ENCODE measurements at regions not wholly inside any gene's neighbourhood (a gene's known extent, or its start where the extent isn't known, plus 50 kb on each side); places are given as distances from the start of the nearest gene placed in this dataset.

DNA sequence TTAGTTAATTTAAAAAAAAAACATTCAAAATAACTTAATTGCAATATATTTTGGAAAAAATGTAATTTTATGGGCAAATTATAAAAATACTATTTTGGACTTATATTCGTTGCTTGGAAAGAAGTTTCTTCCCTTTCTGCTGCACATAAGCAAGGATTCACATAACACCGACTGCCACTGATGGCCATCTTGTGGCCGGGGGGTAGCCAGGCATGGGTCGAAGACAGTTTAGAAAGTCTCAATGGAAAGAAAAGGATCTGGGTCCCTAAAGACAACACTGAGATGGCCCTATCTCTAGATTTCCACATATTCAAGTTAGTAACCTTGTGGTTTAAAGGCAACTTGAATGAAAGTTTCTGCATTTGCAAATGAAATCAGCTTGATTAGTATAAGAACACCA is 318.6 kb downstream of the AKAIN1 start:
- no peak for DNase-seq (ENCODE audit: low read depth in 6 of 9, low spot score in 9 of 9)
- H3K4me3 ChIP-seq (ENCODE audit: low read length in 2 of 2) = no peak overlapping the region
- H3K4me1 ChIP-seq (ENCODE audit: control insufficient read depth in 2 of 2, insufficient read depth in 2 of 2, low read length in 2 of 2) = no peaks in the 10 kb centered on the region
- no peaks in the 10 kb centered on the region for H3K9me3 ChIP-seq (ENCODE audit: control insufficient read depth in 2 of 2, insufficient read depth in 1 of 2, low read length in 1 of 2)
- no peak overlapping the region for H3K27ac ChIP-seq (ENCODE audit: low read depth in 1 of 2, low read length in 1 of 2)
- no peaks in the 10 kb centered on the region for H3K36me3 ChIP-seq (ENCODE audit: control insufficient read depth in 2 of 2, insufficient read depth in 2 of 2, low read length in 1 of 2)
- WGBS = 89% methylated on average over 4 of the region's 4 CpGs
- no peaks in the 10 kb centered on the region for H3K27me3 ChIP-seq (ENCODE audit: control insufficient read depth in 2 of 2, insufficient read depth in 1 of 2, low read length in 1 of 2)

DNA sequence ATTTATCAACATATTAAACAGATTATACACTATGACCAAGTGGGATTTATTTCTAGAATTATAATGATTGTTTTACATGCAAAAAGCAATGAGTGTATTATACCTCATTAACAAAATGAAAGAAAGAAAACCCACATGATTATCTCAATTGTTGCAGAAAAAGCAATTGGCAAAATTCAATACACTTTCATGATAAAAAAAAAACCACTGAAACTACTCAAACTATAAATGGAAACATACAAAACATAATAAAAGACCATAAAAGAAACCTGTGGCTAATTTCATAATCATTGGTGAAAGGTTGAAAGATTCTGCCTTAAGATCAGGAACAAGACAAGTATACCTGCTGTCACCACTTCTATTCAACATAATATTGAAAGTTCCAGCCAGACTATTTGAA is 325.9 kb downstream of the AKAIN1 start:
- H3K4me3 ChIP-seq (ENCODE audit: low read length in 2 of 2) = no peak overlapping the region
- H3K9me3 ChIP-seq (ENCODE audit: control insufficient read depth in 2 of 2, insufficient read depth in 1 of 2, low read length in 1 of 2) = peaks cover 0 to 3% of the 10 kb centered on the region in 2 donors

DNA sequence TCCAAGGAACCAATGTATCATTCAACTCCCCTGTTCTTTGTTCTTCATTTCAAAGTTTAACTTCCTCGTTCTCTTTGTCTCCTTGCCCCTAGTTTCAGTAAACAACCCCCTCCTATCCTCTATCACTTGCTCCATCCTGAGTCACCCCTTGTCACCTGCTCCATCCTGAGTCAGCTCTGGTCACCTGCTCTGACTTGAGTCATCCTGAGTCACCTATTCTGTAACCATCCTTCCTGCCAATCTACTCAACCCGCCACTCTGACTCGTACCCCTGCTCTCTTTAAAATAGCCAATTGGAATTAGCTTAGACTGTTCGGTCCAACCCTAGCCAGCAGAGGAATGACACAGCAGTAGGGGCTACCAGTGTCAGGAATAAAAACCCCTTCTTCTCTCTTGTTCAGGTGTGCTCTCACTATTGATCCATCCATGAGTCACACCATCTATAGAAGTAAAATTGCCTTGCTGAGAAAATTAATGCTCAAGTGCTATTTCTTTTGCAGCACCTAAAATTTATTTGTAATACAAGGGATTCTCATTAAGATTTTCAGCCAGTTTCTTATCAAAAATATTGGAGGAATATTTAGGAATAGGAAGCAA is 326.8 kb downstream of the AKAIN1 start:
- DNase-seq (ENCODE audit: low read depth in 6 of 9, low spot score in 9 of 9) = no peak
- H3K4me3 ChIP-seq (ENCODE audit: low read length in 2 of 2) = no peak overlapping the region
- 88% methylated on average over 4 of the region's 4 CpGs for WGBS
- H3K27me3 ChIP-seq (ENCODE audit: control insufficient read depth in 2 of 2, insufficient read depth in 1 of 2, low read length in 1 of 2) = no peaks in the 10 kb centered on the region
- no peaks in the 10 kb centered on the region for H3K4me1 ChIP-seq (ENCODE audit: control insufficient read depth in 2 of 2, insufficient read depth in 2 of 2, low read length in 2 of 2)
- H3K27ac ChIP-seq (ENCODE audit: low read depth in 1 of 2, low read length in 1 of 2) = no peak overlapping the region
- peaks cover 0 to 3% of the 10 kb centered on the region in 2 donors for H3K9me3 ChIP-seq (ENCODE audit: control insufficient read depth in 2 of 2, insufficient read depth in 1 of 2, low read length in 1 of 2)
- H3K36me3 ChIP-seq (ENCODE audit: control insufficient read depth in 2 of 2, insufficient read depth in 2 of 2, low read length in 1 of 2) = no peaks in the 10 kb centered on the region

More for the DNA sequence above, 325.9 kb downstream of the AKAIN1 start:
- Histone ChIP-seq H3K36me3 (ENCODE audit: control insufficient read depth in 2 of 2, insufficient read depth in 2 of 2, low read length in 1 of 2) (no peaks in the 10 kb centered on the region), H3K27ac (ENCODE audit: low read depth in 1 of 2, low read length in 1 of 2) (no peak overlapping the region), H3K4me1 (ENCODE audit: control insufficient read depth in 2 of 2, insufficient read depth in 2 of 2, low read length in 2 of 2) (no peaks in the 10 kb centered on the region), H3K27me3 (ENCODE audit: control insufficient read depth in 2 of 2, insufficient read depth in 1 of 2, low read length in 1 of 2) (no peaks in the 10 kb centered on the region)
- DNase-seq (ENCODE audit: low read depth in 6 of 9, low spot score in 9 of 9) = no peak

DNA sequence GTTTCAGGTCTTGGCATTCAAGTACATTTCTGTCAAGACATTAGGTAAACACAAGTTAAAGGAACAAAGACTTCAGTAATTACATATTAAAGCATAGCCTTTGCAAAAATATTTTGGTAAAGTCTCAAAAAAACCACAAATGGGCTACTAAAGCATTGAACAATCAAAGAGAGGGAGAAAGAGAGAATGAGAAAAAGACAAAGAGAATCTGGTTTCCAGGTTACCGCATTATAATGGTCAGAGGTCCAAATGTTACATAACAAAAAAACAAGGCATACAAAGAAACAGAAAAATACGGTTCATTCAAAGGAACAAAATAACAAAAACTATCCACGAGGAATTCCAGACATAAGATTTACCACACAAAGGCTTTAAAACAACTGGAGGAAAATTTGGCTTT is 327.9 kb downstream of the AKAIN1 start:
- no peak for DNase-seq (ENCODE audit: low read depth in 6 of 9, low spot score in 9 of 9)
- Histone ChIP-seq H3K27ac (ENCODE audit: low read depth in 1 of 2, low read length in 1 of 2) (no peak overlapping the region), H3K36me3 (ENCODE audit: control insufficient read depth in 2 of 2, insufficient read depth in 2 of 2, low read length in 1 of 2) (no peaks in the 10 kb centered on the region), H3K4me1 (ENCODE audit: control insufficient read depth in 2 of 2, insufficient read depth in 2 of 2, low read length in 2 of 2) (no peaks in the 10 kb centered on the region), H3K4me3 (ENCODE audit: low read length in 2 of 2) (no peak overlapping the region), H3K27me3 (ENCODE audit: control insufficient read depth in 2 of 2, insufficient read depth in 1 of 2, low read length in 1 of 2) (no peaks in the 10 kb centered on the region), H3K9me3 (ENCODE audit: control insufficient read depth in 2 of 2, insufficient read depth in 1 of 2, low read length in 1 of 2) (peaks cover 0 to 3% of the 10 kb centered on the region in 2 donors)
- WGBS = 89% methylated on average over 3 of the region's 3 CpGs

DNA sequence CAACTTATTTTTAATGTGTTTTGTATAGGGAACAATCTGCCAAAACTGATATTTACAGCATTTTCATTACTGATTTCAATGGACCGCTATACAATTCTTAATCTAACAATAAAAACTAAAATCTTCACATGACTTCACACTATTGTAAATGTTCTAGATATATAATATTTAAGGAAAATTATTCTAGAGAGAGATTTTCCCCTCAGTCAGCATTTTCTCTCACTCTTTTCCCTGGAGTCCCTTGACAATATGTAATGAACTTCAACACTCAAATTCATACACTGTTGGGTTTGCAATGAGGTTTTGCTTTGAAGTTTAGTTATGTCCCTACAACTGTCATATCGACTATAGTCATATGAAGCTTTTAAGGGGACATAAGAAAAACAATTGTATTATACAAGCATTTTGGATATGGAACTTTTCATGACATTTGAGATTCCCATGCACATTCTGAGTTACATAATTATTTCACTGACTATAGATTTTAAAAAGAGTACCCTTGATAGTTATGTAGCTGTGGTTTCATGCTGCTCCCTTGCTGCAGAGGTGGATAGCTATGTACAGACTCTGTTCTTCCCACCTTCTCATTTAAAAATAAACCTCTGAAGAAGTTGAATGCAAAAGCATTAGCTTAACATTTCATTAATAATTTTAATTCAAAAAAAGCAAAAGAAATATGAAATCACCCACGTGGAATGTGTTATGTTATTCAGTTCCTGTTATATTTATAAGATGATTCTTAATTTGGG is 338.5 kb downstream of the AKAIN1 start:
- Histone ChIP-seq H3K36me3 (ENCODE audit: control insufficient read depth in 2 of 2, insufficient read depth in 2 of 2, low read length in 1 of 2) (no peaks in the 10 kb centered on the region), H3K27me3 (ENCODE audit: control insufficient read depth in 2 of 2, insufficient read depth in 1 of 2, low read length in 1 of 2) (no peaks in the 10 kb centered on the region), H3K4me1 (ENCODE audit: control insufficient read depth in 2 of 2, insufficient read depth in 2 of 2, low read length in 2 of 2) (no peaks in the 10 kb centered on the region), H3K27ac (ENCODE audit: low read depth in 1 of 2, low read length in 1 of 2) (no peak overlapping the region), H3K4me3 (ENCODE audit: low read length in 2 of 2) (no peak overlapping the region), H3K9me3 (ENCODE audit: control insufficient read depth in 2 of 2, insufficient read depth in 1 of 2, low read length in 1 of 2) (no peaks in the 10 kb centered on the region)
- 85% methylated on average over 3 of the region's 3 CpGs for WGBS
- no peak for DNase-seq (ENCODE audit: low read depth in 6 of 9, low spot score in 9 of 9)

DNA sequence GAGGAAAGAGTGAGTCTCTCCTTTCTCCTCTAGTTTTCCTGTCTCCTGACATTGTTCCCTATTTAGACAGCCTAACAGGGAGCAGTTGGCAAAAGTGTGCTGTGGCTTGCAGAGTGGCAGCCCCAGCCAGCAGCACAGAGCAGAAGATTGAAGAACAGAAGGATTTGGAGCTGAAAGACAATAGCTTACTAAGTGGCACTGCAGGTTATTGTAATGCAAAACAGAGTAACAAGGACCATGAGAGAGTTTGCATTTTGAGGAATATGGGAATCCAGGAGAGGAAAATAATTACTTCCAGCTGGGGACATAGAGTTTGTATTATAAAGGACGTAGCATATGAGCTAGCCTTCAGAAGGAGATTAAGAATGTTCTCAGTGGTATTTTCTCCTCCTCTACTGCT is 342.4 kb downstream of the AKAIN1 start:
- 88% methylated on average over 1 of the region's 1 CpG for WGBS
- Histone ChIP-seq H3K27ac (ENCODE audit: low read depth in 1 of 2, low read length in 1 of 2) (no peak overlapping the region), H3K4me3 (ENCODE audit: low read length in 2 of 2) (no peak overlapping the region), H3K4me1 (ENCODE audit: control insufficient read depth in 2 of 2, insufficient read depth in 2 of 2, low read length in 2 of 2) (no peaks in the 10 kb centered on the region), H3K36me3 (ENCODE audit: control insufficient read depth in 2 of 2, insufficient read depth in 2 of 2, low read length in 1 of 2) (no peaks in the 10 kb centered on the region), H3K9me3 (ENCODE audit: control insufficient read depth in 2 of 2, insufficient read depth in 1 of 2, low read length in 1 of 2) (no peaks in the 10 kb centered on the region), H3K27me3 (ENCODE audit: control insufficient read depth in 2 of 2, insufficient read depth in 1 of 2, low read length in 1 of 2) (no peaks in the 10 kb centered on the region)
- DNase-seq (ENCODE audit: low read depth in 6 of 9, low spot score in 9 of 9) = no peak

DNA sequence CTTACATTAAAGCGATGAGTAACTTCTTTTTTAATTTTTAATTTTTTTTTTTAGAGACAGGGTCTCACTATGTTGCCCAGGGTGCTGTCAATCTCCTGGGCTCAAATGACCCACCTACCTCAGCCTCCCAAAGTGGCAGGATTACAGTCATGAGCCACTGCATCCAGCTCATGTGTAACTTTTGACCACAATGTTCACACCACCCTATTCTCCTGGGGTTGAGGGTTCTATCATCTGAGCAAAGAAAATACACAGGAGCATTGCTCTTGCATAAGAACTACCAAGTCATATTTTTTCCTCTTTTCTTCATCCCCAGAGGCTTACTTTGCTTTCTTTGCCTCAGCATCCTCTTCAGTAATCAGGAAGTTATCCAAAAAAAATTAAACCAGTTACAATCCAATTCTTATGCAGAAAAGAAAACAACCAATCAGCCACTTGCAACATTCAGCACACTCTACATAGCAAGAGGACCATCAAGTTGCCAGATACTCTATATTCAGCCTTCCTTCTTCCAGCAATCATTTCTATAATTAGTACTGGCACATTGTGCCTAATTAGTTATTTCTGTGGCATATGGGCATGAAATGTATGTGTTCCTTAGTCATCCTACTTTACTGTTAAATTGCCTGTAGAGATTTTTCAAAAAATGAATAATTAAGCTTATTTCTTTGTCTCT is 345.6 kb downstream of the AKAIN1 start:
- DNase-seq (ENCODE audit: low read depth in 6 of 9, low spot score in 9 of 9) = no peak
- WGBS = 100% methylated on average over 1 of the region's 1 CpG
- H3K27ac ChIP-seq (ENCODE audit: low read depth in 1 of 2, low read length in 1 of 2) = no peak overlapping the region
- no peaks in the 10 kb centered on the region for H3K9me3 ChIP-seq (ENCODE audit: control insufficient read depth in 2 of 2, insufficient read depth in 1 of 2, low read length in 1 of 2)
- no peaks in the 10 kb centered on the region for H3K36me3 ChIP-seq (ENCODE audit: control insufficient read depth in 2 of 2, insufficient read depth in 2 of 2, low read length in 1 of 2)
- no peak overlapping the region for H3K4me3 ChIP-seq (ENCODE audit: low read length in 2 of 2)
- H3K27me3 ChIP-seq (ENCODE audit: control insufficient read depth in 2 of 2, insufficient read depth in 1 of 2, low read length in 1 of 2) = no peaks in the 10 kb centered on the region
- no peaks in the 10 kb centered on the region for H3K4me1 ChIP-seq (ENCODE audit: control insufficient read depth in 2 of 2, insufficient read depth in 2 of 2, low read length in 2 of 2)

DNA sequence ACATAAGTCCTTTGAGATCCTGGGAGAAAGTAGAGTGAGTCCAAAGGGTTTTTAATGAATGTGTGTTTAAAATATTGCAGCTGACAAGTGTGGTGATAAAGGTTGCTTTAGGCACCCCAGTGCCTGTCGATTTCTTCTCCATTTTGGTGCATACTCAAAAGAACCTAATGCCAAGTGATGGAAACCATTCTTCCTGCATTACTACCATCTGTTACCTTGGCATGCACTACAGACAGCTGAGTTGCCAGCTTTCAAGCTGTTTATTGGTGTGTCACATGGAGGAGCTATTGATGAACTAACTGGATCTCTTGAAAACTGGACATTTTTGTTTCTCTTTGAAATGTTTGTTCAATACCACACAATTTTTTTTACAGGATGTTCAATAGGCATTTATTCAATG is 350.0 kb downstream of the AKAIN1 start:
- H3K9me3 ChIP-seq (ENCODE audit: control insufficient read depth in 2 of 2, insufficient read depth in 1 of 2, low read length in 1 of 2) = peaks cover 0 to 3% of the 10 kb centered on the region in 2 donors
- no peak overlapping the region for H3K4me3 ChIP-seq (ENCODE audit: low read length in 2 of 2)
- no peak for DNase-seq (ENCODE audit: low read depth in 6 of 9, low spot score in 9 of 9)
- no peaks in the 10 kb centered on the region for H3K4me1 ChIP-seq (ENCODE audit: control insufficient read depth in 2 of 2, insufficient read depth in 2 of 2, low read length in 2 of 2)
- no peaks in the 10 kb centered on the region for H3K36me3 ChIP-seq (ENCODE audit: control insufficient read depth in 2 of 2, insufficient read depth in 2 of 2, low read length in 1 of 2)
- no peak overlapping the region for H3K27ac ChIP-seq (ENCODE audit: low read depth in 1 of 2, low read length in 1 of 2)
- H3K27me3 ChIP-seq (ENCODE audit: control insufficient read depth in 2 of 2, insufficient read depth in 1 of 2, low read length in 1 of 2) = no peaks in the 10 kb centered on the region
- 91% methylated on average over 1 of the region's 1 CpG for WGBS

DNA sequence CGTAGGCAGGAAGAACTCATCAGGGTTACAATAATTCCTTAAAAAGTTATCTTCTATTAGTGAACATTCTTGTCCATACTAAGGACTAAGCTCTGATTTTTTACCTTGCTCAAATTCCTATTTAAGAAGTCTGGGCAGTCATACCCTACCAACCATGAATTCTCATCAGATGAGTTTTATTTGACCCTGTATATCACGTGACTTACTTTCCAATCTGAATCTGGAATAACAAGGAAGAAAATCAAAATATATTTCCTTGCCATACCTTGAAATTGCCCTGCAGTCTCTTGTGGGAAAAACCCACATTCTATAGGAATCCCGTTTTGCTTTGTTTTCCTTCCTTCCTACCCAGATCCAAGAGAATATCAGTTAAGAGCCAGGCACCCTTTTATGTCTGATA is 352.7 kb downstream of the AKAIN1 start:
- 75% methylated on average over 3 of the region's 3 CpGs for WGBS
- Histone ChIP-seq H3K27ac (ENCODE audit: low read depth in 1 of 2, low read length in 1 of 2) (no peak overlapping the region), H3K27me3 (ENCODE audit: control insufficient read depth in 2 of 2, insufficient read depth in 1 of 2, low read length in 1 of 2) (no peaks in the 10 kb centered on the region), H3K9me3 (ENCODE audit: control insufficient read depth in 2 of 2, insufficient read depth in 1 of 2, low read length in 1 of 2) (peaks cover 0 to 3% of the 10 kb centered on the region in 2 donors), H3K36me3 (ENCODE audit: control insufficient read depth in 2 of 2, insufficient read depth in 2 of 2, low read length in 1 of 2) (no peaks in the 10 kb centered on the region), H3K4me3 (ENCODE audit: low read length in 2 of 2) (no peak overlapping the region), H3K4me1 (ENCODE audit: control insufficient read depth in 2 of 2, insufficient read depth in 2 of 2, low read length in 2 of 2) (no peaks in the 10 kb centered on the region)
- no peak for DNase-seq (ENCODE audit: low read depth in 6 of 9, low spot score in 9 of 9)
